Activated gamma-delta T cell treated with Interleukin-2 at 50 U/mL for 16 hours (primary cell): ENCODE measurements at regions not wholly inside any gene's neighbourhood (a gene's known extent, or its start where the extent isn't known, plus 50 kb on each side); places are given as distances from the start of the nearest gene placed in this dataset.
"Not testable (repeated sequence)": the region's sequence is repeated elsewhere in the genome, so short reads cannot be mapped to it uniquely, and the experiment has no call there.

Source experiments
- DNase-seq: peaks from one replicate; pipeline ENCODE4 v3.0.0-alpha.2; 2020

DNA sequence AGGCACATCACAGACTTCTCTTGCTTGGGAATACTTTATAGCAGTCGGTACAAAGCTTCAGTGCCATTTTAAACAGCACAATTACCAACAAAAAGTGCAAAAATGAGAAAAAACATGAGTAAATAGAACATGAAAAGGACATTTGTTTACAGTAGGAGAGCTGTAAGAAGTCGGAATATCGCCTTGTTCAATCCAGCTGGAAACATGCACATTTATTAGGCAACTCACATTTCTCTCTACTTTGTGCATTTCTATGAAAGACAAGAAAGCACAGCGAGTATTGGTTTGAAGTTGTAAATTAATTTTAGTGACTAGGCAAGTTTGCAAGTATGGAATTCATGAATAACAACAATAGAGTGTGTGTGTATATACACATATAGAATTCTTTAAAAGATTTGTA lies 484.7 kb downstream of the DACH1 start:
- DNase-seq = no peak

DNA sequence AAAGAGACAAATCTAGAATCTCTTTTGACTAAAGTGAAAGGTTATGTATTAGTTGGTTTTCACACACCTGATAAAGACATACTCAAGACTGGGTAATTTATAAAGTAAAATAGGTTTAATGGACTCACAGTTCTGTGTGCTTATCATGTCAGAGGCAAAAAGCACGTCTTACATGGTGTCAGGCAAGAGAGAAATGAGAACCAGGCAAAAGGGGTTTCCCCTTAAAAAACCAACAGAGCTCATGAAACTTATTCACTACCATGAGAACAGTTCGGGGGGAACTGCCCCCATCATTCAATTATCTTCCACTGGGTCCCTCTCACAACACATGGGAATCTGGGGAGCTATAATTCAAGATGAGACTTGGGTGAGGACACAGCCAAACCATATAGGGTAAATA lies 486.8 kb downstream of the DACH1 start:
- no peak for DNase-seq

DNA sequence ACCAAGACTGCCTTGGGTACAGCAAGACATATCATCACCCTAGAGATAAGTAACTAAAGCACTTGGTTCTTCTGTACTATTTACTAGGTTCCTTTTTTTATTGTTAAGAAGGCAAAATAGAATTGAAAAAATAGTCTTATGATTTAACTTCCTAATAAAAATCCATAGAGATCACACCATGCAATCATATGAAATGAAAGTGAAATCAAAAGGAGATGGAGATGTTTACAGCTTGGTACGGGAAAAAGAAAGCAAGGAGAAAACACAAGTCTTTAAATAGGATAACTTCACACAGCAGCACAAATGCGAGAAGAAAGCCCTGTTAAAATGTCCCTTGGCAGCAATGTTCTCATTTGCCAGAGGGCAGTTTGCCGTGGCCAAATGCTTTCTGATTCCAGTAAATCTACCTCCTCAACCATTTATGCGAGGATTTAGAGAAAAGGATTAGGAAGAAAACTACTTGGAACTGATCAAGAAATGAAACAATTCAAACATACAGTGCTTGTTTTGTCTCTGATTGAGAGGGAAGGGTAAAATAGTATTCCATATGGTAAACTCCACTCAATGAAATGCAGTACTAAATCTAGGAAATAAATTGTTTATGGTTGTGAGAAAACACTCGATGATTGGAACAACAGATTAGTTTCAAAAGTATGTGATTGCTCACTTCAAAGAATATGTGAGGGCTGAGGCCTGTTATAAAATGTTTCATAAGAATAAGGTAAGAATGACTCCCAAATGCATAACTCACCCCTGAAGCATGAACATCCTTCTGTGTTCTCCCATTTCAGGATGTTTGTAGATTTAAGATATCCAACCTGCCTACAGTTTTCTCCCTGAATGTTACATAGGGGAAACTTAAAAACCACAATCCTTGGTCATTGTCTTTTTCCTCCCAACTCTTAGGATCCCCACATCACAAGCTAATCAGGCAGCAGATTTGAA lies 487.8 kb downstream of the DACH1 start:
- no peak for DNase-seq

DNA sequence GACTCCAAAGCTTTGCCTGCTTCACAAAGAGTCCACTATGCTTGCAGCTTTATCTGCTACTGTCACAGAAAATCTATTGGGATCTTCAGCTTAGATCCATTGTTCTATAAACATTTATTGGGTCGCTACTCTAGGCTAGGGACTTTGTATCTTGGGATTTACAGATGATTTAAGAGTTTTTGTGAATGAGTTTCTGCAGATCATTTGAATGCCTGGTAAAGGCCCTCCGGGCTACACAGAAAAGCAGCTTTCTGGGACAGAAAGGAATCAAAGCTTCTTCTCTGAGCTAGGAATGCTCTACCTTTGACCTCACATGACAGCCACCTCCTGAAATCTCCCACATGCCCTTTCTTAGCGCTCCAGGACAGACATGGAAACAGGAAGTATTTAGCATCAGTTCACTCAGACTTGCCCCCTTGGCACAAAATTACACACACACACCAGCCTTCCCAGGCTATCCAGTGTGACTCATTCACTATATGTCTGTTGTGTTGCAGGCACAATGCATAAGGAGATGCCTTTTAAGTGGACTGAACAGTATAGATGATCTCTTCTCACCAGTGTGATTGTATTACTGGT lies 492.4 kb downstream of the DACH1 start:
- no peak for DNase-seq

DNA sequence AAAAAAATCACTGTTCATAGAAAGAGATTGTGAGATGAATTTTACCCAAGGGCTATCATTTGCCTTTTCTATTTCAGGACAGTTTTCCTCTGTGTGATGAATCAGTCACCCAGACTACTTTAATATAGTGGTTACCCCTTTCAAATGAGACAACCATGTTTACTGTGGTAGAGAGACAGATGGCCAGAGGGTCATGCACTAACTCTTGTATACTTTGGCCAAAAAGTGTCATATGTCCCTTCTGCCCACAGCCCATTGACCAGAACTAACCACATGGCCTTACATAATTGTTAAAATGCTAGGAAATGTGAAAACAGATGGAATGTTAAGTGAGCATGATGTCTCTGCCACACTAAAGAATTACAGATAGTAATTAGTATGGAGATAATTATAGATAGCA lies 498.7 kb downstream of the DACH1 start:
- no peak for DNase-seq

DNA sequence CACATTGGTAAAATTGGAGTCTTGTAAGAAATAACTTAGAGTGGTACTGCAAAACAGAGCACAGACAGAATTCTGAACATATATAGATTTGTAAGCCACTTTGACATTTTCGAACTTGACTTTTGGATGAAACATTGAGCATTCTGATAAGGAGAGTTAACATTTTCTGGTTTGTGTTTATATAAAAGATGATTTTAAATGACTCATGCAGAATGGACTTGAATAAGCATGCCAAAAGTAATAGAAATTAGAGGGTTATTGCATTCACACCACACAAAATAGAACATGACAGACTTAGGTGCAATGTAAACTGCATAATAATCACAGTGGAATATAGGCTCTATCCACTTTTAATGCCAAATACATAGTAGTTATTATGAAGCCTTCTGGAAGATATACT lies 507.0 kb downstream of the DACH1 start:
- DNase-seq = no peak

DNA sequence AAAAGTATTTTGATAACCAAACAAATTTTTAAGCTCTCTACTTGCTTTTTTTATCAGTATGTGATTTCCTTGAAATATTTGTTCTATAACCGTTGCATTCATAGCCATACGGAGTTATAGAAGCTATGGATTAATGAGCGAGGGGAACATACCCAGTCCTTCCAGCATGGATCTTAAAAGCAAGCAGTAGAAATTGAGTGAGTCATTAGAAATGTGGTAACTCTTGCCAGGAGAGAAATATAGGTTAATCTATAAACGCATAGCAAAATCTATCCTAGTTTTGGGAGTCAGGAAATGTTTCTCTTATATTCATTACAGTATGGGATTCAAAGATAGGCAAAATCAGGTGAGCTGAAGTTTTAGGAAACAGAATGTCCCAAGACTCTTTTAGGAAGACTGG lies 507.4 kb downstream of the DACH1 start:
- no peak for DNase-seq

DNA sequence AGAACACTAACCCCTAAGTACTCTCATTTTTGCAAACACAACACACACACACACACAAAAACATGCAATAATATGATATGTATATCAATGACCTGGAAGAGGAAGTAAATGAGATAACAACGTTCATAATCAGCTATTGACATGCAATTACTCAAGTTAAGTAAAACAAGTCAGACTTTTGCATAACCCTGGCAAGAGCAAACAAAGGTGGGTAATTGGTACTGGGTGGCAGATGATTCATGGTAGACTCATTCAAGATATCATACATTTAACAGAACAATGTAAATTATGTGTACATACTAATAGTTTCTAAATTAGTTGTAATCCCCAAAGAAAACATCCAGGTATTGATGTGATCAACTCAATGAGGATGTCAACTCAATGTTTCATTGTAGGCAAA lies 508.8 kb downstream of the DACH1 start:
- no peak for DNase-seq

DNA sequence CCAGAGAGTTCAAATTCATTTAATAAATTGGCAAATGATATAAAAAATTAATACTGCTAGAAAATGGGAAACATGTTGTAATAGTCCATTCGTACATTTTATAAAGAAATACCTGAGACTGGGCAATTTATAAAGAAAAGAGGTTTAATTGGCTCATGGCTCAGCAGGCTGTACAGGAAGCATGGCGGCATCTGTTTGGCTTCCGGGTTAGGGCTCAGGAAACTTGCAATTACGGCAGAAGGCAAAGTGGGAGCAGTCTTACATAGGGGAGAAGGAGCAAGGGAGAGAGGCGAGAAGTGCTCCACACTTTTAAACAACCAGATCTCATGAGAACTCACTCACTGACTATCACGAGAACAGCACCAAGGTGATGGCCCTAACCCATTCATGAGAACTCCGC lies 512.0 kb downstream of the DACH1 start:
- no peak for DNase-seq

DNA sequence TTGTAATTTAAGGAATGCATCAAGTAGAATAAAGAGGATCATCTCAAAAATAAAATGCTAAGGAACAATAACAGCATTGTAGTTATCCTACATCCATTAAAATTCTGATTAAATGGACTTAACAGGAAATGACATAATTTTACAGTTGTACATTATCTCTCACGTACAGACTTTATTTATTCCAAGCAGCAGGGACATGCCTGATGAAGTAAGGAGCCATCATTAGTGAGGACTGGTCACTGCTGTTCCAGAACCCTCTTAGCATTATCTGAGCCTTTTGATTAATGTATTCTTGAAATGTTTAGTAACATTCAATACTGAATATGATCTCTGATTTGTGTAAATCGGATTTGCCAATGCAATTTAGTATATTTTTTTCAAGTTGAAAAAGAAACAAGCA lies 516.1 kb downstream of the DACH1 start:
- DNase-seq = no peak

DNA sequence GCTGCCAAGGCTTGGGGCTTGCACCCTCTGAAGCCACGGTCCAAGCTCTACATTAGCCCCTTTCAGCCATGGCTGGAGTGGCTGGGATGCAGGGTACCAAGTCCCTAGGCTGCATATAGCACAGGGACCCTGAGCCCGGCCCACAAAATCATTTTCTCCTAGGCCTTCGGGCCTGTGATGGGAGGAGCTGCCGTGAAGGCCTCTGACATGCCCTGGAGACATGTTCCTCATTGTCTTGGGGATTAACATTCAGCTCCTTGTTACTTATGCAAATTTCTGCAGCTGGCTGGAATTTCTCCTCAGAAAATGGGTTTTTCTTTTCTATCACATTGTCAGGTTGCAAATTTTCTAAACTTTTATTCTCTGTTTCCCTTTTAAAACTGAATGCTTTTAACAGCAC lies 521.1 kb downstream of the DACH1 start:
- DNase-seq = not testable (repeated sequence)

DNA sequence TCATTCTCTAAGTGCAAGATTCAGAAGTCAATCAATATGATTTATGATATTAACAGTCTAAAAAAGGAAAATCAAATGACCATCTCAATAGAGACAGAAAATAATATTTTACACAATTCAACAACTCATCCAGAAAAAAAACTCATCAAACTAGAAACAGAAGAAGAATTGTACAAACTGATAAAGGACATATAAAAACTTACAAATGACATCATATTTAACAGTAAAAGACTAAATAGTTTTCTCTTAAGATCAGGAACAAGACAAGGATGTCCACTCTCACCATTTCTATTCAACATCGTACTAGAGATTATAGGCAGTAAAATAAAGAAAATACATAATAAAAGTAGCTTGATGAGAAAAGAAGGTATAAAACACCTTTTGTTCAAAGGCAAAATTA lies 527.3 kb downstream of the DACH1 start:
- no peak for DNase-seq

DNA sequence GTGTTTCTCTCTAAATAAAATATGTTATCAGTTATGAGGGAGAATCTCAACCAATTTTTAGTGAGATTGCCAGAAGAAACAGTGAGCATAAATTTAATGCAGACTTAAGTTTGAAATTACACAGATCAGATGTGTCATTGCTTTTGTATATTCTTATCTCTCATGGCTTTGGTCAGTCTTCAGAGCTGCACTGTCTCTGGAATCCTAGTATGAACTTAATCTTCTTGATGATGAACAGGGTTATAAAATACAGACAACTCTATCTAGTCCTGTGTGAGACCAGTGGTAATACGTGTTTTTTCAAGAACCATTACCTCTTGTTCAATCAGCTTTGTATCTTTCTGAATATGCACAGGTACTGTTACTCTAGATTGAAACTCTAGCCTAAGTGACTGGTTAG lies 528.0 kb downstream of the DACH1 start:
- no peak for DNase-seq

DNA sequence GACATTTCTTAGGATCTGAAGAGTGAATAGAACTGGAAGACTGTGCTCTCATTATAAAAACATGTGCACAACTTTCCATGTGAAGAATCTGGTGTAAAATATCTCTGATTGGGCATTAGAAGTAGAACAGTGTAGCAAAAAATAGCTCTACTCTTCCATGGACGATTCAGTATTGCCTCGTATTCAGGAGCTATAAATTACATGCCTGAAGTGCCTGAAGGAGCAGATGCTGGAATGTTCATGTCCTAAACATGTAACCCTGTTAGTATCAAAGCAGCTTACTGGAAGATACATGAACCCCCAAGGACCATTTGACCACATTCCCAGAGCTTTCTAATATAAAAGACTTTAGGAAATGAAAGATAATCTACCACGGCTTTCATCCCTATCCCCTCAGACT lies 528.9 kb downstream of the DACH1 start:
- DNase-seq = no peak

DNA sequence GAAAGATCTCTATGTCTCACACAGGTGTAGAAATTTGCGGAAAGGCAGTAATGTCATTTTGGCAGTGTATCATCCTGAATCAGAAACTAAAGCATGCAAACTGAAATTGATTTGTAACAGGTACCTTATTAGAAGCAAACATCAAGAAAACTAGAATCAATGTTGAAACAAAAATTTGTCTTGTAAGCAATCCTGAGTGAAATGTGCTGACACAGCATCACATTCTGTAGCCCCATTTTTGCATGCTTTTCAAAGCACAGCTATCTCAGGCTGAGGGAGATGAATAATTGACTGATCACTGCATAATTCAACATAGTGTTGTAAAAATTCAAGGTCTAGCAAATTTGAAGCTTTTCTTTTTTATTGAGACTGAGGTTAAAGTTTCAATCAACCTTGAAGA lies 539.7 kb downstream of the DACH1 start:
- DNase-seq = no peak

DNA sequence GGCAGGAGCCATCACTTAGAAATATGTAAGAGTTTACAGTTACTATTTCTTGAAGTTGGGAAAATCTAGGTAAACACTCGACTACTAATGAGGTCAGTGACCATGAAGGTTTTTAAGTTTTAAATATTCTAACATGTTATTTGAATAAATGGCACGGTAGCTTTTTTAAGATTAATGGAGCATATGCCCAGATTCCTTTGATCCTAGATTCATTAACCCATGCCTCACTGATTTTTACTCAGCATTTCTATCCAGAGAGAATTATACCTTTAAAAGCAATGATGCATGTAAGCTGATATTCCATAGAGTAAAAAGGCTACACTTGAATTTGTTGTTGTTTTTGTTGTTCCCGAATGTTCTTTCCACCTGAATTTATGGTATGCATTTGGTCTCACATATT lies 541.4 kb downstream of the DACH1 start:
- DNase-seq = no peak

DNA sequence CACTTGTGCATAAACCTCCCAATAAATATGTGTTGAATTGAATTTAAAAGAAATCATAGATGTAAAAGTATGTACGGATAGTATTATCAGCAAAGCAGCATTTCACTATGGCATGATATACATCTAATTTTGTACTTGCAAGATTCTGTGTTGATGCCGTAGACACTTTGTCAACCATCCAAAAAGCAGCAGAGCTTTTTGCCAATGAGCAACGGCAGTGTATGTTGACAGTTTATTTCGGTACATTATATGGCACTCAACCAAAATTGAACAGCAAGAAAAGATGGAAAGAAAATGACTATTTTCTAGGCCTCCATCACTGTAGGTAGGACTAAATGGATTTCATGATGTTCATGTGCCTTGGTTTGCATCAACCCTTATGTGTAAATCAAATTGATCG lies 543.7 kb downstream of the DACH1 start:
- DNase-seq = no peak

DNA sequence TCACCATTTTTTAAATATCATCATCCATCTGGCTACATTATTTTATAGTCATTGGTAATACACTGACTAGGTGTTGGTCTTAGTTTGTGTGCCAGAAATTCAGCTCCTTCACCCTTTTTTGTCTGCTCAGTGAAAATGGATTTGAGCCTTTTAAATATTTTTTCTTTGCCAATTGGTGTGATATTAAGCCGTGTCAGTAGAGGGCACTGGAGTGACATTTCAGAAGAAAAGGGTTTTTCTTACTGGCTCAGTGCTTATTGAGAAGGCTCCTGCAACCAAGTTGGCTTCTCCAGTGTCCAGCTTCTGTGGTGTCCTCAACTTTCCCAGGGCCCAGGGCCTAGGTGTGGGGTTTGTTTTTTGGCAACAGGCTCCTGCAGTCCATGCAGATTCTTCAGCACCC lies 546.6 kb downstream of the DACH1 start:
- DNase-seq = no peak

DNA sequence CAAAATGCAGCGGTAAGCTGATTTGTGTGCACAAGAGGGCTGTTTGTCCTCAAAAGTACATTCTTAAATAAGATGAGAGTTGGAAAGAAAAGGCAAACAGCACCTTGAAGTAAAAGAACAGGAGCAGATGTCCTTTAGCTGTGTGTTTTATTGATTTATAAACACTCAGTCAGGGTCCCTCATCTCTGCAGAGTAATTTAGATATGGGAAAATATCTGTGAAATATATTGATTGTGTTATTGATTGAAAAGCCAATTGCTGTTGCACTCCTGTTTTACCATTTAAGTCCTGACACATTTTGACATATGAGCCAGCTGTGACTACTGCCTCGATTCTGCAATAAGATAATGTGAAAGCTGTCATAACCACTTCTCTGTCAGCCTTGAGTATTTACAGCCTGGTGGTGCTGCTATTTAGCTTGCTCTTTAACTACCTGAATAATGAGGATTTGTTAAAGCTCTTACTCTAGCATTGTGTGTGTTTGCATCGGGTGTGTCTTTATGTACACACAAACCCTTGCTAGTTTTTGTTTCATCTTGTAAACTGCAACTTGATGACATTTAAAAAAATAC lies 550.1 kb downstream of the DACH1 start:
- DNase-seq = no peak

DNA sequence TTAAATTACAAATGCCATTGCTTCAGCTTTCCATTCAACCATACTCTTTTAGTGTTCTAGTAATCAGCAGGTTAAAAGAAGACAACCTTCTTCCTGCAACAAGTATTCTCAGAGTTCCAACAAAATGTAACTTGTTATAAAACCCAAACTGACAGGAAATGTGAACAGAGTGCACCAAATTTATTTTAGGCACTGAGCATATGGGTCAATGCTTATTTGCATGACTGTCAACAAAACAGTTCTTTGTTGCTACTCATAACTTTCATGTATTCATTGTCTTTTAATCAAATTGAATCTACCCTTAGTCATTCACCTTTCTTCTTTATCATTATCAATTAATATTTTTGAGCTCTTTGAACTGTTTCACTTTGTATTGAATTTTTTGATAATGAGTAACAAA lies 554.1 kb downstream of the DACH1 start:
- DNase-seq = no peak

DNA sequence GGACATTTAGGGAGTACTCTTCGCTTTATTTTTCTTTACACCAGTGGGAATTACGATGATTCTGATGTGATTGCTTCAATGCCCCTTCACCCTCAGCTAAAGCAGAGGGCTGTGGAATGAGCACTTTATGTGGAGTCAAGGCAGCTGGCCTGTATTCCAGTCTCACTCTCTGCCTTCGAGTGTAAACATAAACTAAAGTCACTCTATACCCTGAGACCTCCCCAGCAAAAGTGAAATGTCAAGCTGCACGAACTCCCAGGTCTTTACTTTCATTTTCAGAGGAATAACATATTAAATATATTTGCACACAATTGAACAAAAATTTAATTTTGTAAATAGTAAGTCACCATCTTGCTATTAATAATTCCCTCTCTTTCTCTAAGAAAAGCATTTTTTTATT lies 557.1 kb downstream of the DACH1 start:
- no peak for DNase-seq

DNA sequence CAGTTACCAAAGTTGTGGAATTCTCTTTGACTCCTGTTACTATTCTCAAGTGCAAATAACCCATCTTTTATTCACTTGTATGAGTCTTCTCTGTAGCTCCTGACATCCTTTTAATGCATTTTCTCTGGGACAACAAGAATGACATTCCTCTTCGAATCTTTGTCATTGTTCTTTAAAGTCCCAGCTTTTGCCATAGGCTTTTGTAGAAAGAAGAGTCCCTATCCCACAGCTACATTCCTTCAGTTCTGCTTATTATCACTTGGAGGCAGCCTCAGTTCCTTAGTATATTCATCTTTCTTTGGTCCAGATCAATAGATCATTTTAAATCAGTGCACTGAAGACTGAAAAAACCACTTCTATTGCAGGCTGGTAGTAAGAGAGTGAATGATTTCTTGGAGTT lies 560.2 kb downstream of the DACH1 start:
- no peak for DNase-seq

DNA sequence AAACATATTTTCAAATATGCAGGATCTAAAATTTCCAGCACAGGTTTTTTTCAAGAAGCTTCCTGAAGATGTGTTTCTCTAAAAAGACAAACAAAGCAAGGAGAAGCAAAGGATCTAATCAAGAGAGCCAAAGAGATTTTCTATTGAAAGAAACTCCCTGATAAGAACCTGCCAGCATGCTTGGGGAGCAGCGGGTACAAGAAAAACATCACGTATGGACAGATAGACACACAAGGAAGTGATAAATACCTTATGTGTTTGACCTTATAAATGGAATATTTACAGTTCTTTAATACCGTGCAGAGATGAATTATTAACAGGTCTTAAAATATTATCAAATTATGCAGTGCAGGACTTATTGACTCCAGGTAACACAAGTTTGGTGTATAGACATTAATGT lies 562.1 kb downstream of the DACH1 start:
- no peak for DNase-seq

DNA sequence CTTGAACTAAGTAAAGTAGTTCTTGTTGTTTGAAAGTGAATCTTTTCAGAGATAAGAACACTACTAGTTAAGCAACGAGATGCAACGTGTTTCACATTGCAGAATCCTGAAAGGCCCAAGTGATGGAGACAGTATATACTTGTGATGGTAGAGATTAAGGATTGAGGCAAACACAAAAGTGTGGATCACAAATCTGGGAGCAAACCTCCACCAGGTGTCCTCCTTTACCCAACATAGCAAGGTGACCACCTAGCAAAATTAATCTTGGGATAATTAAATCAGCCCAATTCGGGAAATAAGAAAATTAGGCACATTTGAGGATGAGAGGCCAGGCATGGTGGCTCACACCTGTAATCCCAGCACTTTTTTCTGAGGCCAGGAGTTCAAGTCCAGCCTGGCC lies 563.9 kb downstream of the DACH1 start:
- no peak for DNase-seq

DNA sequence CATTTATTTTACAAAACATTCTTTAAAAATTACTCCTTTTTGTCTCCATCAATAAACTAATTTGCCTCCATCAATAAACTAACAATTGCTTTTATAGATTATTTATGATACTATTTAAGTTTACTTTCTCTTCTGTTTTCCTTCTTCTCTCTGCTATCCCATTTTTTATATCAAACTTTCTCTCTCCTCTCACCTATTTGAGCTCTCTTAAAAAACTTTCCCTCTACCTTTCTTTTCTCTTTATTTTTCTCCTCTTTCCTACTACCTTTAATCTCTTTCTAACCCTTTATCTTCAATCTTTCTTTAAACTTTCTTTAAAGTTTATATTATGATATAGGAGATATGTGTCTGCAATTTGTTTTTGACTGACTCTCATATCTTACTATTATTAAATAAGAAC lies 566.4 kb downstream of the DACH1 start:
- DNase-seq = no peak
